ENCODE measurements at regions not wholly inside any gene's neighbourhood (a gene's known extent, or its start where the extent isn't known, plus 50 kb on each side); places are given as distances from the start of the nearest gene placed in this dataset.

DNA sequence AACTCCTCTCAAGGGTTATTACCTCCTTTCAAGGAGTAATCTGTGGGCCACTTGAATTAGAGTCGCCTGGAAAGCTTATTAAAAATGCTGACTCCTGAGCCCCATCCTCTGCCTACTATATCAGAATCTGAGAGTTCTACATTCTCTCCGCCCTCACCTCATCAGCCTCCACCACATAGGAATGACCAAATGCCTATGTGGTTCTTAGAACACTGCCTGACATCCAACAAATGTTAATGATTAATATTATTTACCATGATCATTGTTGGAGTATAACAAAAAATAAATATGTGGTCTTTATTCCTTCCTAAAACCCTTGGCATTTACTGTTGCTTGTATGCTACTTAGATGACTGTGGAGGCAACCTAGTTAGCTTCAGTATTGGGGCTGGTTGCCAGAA lies 91.9 kb downstream of the BBS10 start:
- no peak for TF ChIP-seq EZH2phosphoT487 (IDR thresholded peaks at IDR 0.05; ENCODE audit: borderline replicate concordance, low read depth, low read length)
- no peak for TF ChIP-seq CTCF (conservative IDR thresholded peaks at IDR 0.05; ENCODE audit: low read length)
- POLR2A ChIA-PET: no interaction called here

DNA sequence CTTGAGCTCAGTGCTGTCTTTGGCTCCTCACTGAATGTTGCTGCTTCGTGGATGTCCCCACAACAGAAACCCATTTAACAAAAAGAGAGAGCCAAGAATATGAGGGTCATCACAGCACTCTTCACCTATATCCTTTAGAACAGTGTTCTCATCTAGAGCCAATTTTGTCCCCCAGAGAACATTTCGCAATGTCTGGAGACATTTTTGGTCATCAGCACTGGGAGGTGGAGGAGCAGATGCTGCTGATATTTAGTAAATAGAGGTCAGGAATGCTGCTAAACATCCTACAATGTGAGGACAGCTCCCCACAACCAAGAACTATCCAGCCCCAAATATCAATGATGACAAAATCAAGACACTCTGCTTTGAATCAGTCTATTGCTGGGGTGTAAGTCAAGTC lies 92.5 kb downstream of the BBS10 start:
- no peak for TF ChIP-seq CTCF (conservative IDR thresholded peaks at IDR 0.05; ENCODE audit: low read length)
- no peak for TF ChIP-seq EZH2phosphoT487 (IDR thresholded peaks at IDR 0.05; ENCODE audit: borderline replicate concordance, low read depth, low read length)
- BruUV-seq (replicated peaks): no TSS peak
- Histone ChIP-seq H4K20me1 (ENCODE audit: insufficient read depth, low read length) (no peaks in the 10 kb centered on the region), H3K79me2 (ENCODE audit: insufficient read depth, low read depth, low read length) (no peaks in the 10 kb centered on the region), H3K9me2 (ENCODE audit: insufficient read depth, low read length) (no peaks in the 10 kb centered on the region), H3K9me3 (ENCODE audit: low read length) (no peaks in the 10 kb centered on the region), H3K27ac (ENCODE audit: low read depth, low read length, poor library complexity, severe bottlenecking) (no peak overlapping the region), H3K4me1 (ENCODE audit: insufficient read depth, low read length, poor library complexity, severe bottlenecking) (peaks cover 13% of the 10 kb centered on the region), H2AFZ (ENCODE audit: low read length) (no peak overlapping the region), H3K36me3 (ENCODE audit: insufficient read depth, low read length) (no peaks in the 10 kb centered on the region), H3K4me3 (ENCODE audit: low read depth, low read length, poor library complexity, severe bottlenecking) (no peak overlapping the region), H3K4me2 (ENCODE audit: low read length) (no peak overlapping the region)
- CTCF ChIA-PET (ENCODE audit: unreplicated experiment): no interaction called here
- intact Hi-C loops (cut with micrococcal nuclease; ENCODE audit: unreplicated experiment): no loop called here
- POLR2A ChIA-PET: no interaction called here
- DNase-seq (ENCODE audit: low spot score): no peak

More for the DNA sequence above, 91.9 kb downstream of the BBS10 start:
- Histone ChIP-seq H3K9me3 (ENCODE audit: low read length) (no peaks in the 10 kb centered on the region), H4K20me1 (ENCODE audit: insufficient read depth, low read length) (no peaks in the 10 kb centered on the region), H3K36me3 (ENCODE audit: insufficient read depth, low read length) (no peaks in the 10 kb centered on the region), H3K4me1 (ENCODE audit: insufficient read depth, low read length, poor library complexity, severe bottlenecking) (peaks cover 13% of the 10 kb centered on the region), H3K27ac (ENCODE audit: low read depth, low read length, poor library complexity, severe bottlenecking) (no peak overlapping the region), H3K4me2 (ENCODE audit: low read length) (no peak overlapping the region), H2AFZ (ENCODE audit: low read length) (no peak overlapping the region), H3K79me2 (ENCODE audit: insufficient read depth, low read depth, low read length) (no peaks in the 10 kb centered on the region), H3K4me3 (ENCODE audit: low read depth, low read length, poor library complexity, severe bottlenecking) (no peak overlapping the region), H3K9me2 (ENCODE audit: insufficient read depth, low read length) (no peaks in the 10 kb centered on the region)
- no peak for DNase-seq (ENCODE audit: low spot score)
- intact Hi-C loops (cut with micrococcal nuclease; ENCODE audit: unreplicated experiment): no loop called here
- CTCF ChIA-PET (ENCODE audit: unreplicated experiment): no interaction called here
- BruUV-seq (replicated peaks): no TSS peak

DNA sequence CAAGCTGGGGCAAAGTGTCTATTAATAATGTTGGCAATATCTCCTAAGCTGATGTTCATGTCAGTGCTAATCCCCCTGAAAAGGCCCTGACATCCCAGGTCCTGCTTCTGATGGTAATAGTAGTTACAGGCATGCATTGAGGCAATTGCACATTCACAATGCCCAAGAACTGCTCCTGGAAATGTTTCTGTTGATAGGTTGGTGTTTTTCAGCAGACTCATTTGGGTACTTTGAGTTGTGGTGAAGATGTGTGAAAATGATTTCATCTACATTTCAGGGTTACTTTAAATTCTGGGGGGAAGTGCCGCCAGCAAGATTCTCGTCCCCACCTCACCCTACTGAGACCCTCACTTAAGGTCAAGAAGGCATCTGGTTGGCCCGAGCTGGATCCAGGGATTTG lies 92.9 kb downstream of the BBS10 start:
- Histone ChIP-seq H3K36me3 (ENCODE audit: insufficient read depth, low read length) (no peaks in the 10 kb centered on the region), H3K27ac (ENCODE audit: low read depth, low read length, poor library complexity, severe bottlenecking) (no peak overlapping the region), H3K9me2 (ENCODE audit: insufficient read depth, low read length) (no peaks in the 10 kb centered on the region), H2AFZ (ENCODE audit: low read length) (no peak overlapping the region), H3K4me2 (ENCODE audit: low read length) (no peak overlapping the region), H3K79me2 (ENCODE audit: insufficient read depth, low read depth, low read length) (no peaks in the 10 kb centered on the region), H4K20me1 (ENCODE audit: insufficient read depth, low read length) (no peaks in the 10 kb centered on the region), H3K4me1 (ENCODE audit: insufficient read depth, low read length, poor library complexity, severe bottlenecking) (peaks cover 12% of the 10 kb centered on the region), H3K9me3 (ENCODE audit: low read length) (no peaks in the 10 kb centered on the region), H3K4me3 (ENCODE audit: low read depth, low read length, poor library complexity, severe bottlenecking) (no peak overlapping the region)
- ChIA-PET POLR2A (no interaction called here), CTCF (ENCODE audit: unreplicated experiment) (no interaction called here)
- DNase-seq (ENCODE audit: low spot score): no peak
- TF ChIP-seq CTCF (conservative IDR thresholded peaks at IDR 0.05; ENCODE audit: low read length) (no peak), EZH2phosphoT487 (IDR thresholded peaks at IDR 0.05; ENCODE audit: borderline replicate concordance, low read depth, low read length) (no peak)
- BruUV-seq (replicated peaks): no TSS peak
- intact Hi-C loops (cut with micrococcal nuclease; ENCODE audit: unreplicated experiment): no loop called here

Measured in OCI-LY7 (cell line).